GM12892 (cell line): ENCODE measurements at regions not wholly inside any gene's neighbourhood (a gene's known extent, or its start where the extent isn't known, plus 50 kb on each side); places are given as distances from the start of the nearest gene placed in this dataset.
"Not testable (repeated sequence)": the region's sequence is repeated elsewhere in the genome, so short reads cannot be mapped to it uniquely, and the experiment has no call there.

Experiments used
- DNase-seq: peaks from one replicate; pipeline ENCODE4 v3.0.0; 2011; ENCODE audit not compliant: insufficient read length
- FAIRE-seq: peaks from 2 replicates; lab custom pipeline; 2011; peaks lifted over from hg19 to GRCh38; lab: Jason Lieb, UNC
- POLR2A ChIP-seq: IDR thresholded peaks from 2 replicates; pipeline ENCODE4 v1.6.1; 2011; ENCODE audit warnings: low read depth, low read length, control low read depth
- POLR2AphosphoS5 ChIP-seq: IDR thresholded peaks from 2 replicates; pipeline ENCODE4 v1.6.1; 2011; ENCODE audit warnings: low read depth, low read length, control low read depth
- TAF1 ChIP-seq: IDR thresholded peaks from 2 replicates; pipeline ENCODE4 v1.6.1; 2011; ENCODE audit warnings: low read depth, mild to moderate bottlenecking, control low read depth, low read length, borderline replicate concordance

DNA sequence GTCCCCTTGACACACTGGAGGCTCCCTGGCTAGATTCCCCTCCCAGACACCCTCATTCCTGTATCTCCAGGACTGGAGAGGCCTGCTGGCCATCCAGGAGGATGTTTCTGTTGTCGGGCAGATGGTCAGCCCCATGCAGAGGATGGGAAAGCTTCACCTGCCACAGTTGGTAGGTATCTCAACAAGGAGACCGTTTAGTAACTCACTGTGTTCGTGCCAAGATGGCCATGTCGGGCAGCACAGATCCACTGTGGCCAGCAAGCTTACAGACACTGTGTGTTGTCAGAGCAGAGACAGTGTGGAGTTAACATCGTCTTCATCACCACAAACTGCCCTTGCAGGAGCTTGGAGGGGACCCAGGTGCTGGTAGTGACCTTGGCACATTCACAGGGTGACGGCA lies 390.9 kb downstream of the SEC14L1 start:
- no peak for FAIRE-seq
- DNase-seq, result no peak
- TF ChIP-seq POLR2A, result no peak
- no peak for TF ChIP-seq POLR2AphosphoS5
- TF ChIP-seq TAF1, result no peak

- not testable (repeated sequence) for DNase-seq, FAIRE-seq
Measured at GRCh38 chr17:77533697-77534096, 392.9 kb downstream of the SEC14L1 start.

GRCh38 chr17:77534137-77534536 lies 393.4 kb downstream of the SEC14L1 start:
- TF ChIP-seq POLR2AphosphoS5, result no peak
- TF ChIP-seq TAF1, result no peak
- no peak for TF ChIP-seq POLR2A
- DNase-seq (no peak), FAIRE-seq (no peak)

GRCh38 chr17:77535435-77535834 lies 394.7 kb downstream of the SEC14L1 start:
- FAIRE-seq (no peak), DNase-seq (no peak)

GRCh38 chr17:77535892-77536291 lies 395.1 kb downstream of the SEC14L1 start:
- FAIRE-seq (no peak), DNase-seq (no peak)
- no peak for TF ChIP-seq TAF1
- no peak for TF ChIP-seq POLR2A
- no peak for TF ChIP-seq POLR2AphosphoS5

More at GRCh38 chr17:77535435-77535834, 394.7 kb downstream of the SEC14L1 start:
- TF ChIP-seq POLR2A, result no peak
- no peak for TF ChIP-seq TAF1
- TF ChIP-seq POLR2AphosphoS5, result no peak

GRCh38 chr17:77537566-77537965 lies 396.8 kb downstream of the SEC14L1 start:
- no peak for FAIRE-seq
- no peak for TF ChIP-seq POLR2A
- no peak for TF ChIP-seq POLR2AphosphoS5
- no peak for TF ChIP-seq TAF1
- no peak for DNase-seq

- no peak for DNase-seq
- no peak for FAIRE-seq
- TF ChIP-seq POLR2A (no peak), POLR2AphosphoS5 (no peak), TAF1 (no peak)
Measured at GRCh38 chr17:77540531-77540930, 399.8 kb downstream of the SEC14L1 start.

- no peak for DNase-seq
- FAIRE-seq, result no peak
- no peak for TF ChIP-seq POLR2AphosphoS5
- no peak for TF ChIP-seq TAF1
Measured at GRCh38 chr17:77540975-77541374, 400.2 kb downstream of the SEC14L1 start.

DNA sequence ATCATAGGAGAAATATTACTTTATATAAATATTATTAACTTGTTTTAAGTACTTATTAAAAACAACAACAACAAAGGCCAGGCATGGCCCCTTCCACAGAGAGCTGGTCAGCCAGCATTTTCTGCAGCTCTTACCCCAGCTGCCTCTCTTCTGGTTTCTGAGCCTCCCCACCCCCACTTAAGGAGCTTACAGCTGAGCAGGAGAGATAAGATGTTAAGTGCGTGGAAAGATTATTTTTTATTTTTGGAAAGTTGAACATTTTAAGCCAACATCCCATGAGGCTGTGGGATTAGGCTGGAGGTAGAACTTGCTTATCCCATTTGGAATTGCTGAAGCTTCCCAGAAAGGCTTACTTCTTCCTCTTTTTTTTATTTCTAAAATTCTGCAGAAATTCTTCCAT lies 401.2 kb downstream of the SEC14L1 start:
- no peak for FAIRE-seq
- DNase-seq, result no peak
- TF ChIP-seq TAF1 (no peak), POLR2AphosphoS5 (no peak), POLR2A (no peak)

GRCh38 chr17:77542551-77543490 lies 402.1 kb downstream of the SEC14L1 start:
- no peak for DNase-seq
- TF ChIP-seq POLR2A (no peak), POLR2AphosphoS5 (no peak), TAF1 (no peak)
- peak; percentile 76 for FAIRE-seq

- DNase-seq, result no peak
- no peak for TF ChIP-seq POLR2A
- no peak for TF ChIP-seq POLR2AphosphoS5
- TF ChIP-seq TAF1, result no peak
- FAIRE-seq, result no peak
Measured at GRCh38 chr17:77543801-77544200, 403.0 kb downstream of the SEC14L1 start.

GRCh38 chr17:77544347-77545110 lies 403.8 kb downstream of the SEC14L1 start:
- DNase-seq (no peak), FAIRE-seq (no peak)

More at GRCh38 chr17:77544347-77545110, 403.8 kb downstream of the SEC14L1 start:
- TF ChIP-seq TAF1 (no peak), POLR2A (no peak), POLR2AphosphoS5 (no peak)
